Spinal cord (tissue), 9 donors: ENCODE measurements at regions not wholly inside any gene's neighbourhood (a gene's known extent, or its start where the extent isn't known, plus 50 kb on each side); places are given as distances from the start of the nearest gene placed in this dataset.

Source experiments
- DNase-seq, 6 donors: peaks; one replicate each; pipeline versions ENCODE4 v3.0.0 to v3.0.0-alpha.2; 2013 to 2015; ENCODE audit warnings: low spot score in 6 of 6, low read depth in 4 of 6
- H3K27ac ChIP-seq: one replicate; pipeline ENCODE4 v1.5.1; 2013; ENCODE audit warnings: low read depth, low read length, control low read depth
- H3K27me3 ChIP-seq: one replicate; pipeline ENCODE4 v1.6.1; 2013; ENCODE audit warnings: low read length; ENCODE audit not compliant: control insufficient read depth, insufficient read depth
- H3K36me3 ChIP-seq: one replicate; pipeline ENCODE4 v1.6.1; 2013; ENCODE audit warnings: low read length; ENCODE audit not compliant: control insufficient read depth, insufficient read depth
- H3K4me1 ChIP-seq: one replicate; pipeline ENCODE4 v1.6.1; 2013; ENCODE audit warnings: low read length; ENCODE audit not compliant: control insufficient read depth, insufficient read depth
- H3K4me3 ChIP-seq: one replicate; pipeline ENCODE4 v1.5.1; 2013; ENCODE audit warnings: low read depth, low read length, control low read depth
- H3K9me3 ChIP-seq: one replicate; pipeline ENCODE4 v1.6.1; 2013; ENCODE audit warnings: low read length; ENCODE audit not compliant: control insufficient read depth, insufficient read depth
- WGBS: methylation state at CpG from one replicate; pipeline ENCODE4 v1.1.5; 2013; ENCODE audit warnings: missing lambda C conversion rate; ENCODE audit not compliant: insufficient coverage; 5-methylcytosine and 5-hydroxymethylcytosine counted together
- donor health status: healthy.

DNA sequence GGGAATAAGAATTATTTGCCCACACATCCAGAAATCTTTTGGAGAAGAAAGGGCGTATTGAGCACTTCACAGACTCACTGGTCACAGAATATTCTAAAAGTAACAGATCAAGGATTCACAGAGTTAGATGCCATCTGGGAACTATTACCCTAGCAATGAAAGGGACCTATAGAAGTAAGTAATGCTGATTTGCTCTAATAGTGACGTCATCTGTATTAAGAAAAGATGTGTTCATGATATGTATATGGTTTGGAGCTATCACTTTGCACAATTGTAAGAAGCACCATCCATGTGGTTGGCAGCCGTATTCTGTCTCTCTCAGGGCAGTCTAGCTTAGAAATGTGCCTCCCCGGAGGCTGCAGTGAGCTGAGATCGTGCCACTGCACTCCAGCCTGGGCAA lies 52.8 kb upstream of the SV2C start:
- Histone ChIP-seq H3K4me3 (no peak overlapping the region), H3K36me3 (no peaks in the 10 kb centered on the region), H3K9me3 (no peaks in the 10 kb centered on the region), H3K4me1 (peaks cover 7% of the 10 kb centered on the region), H3K27me3 (no peaks in the 10 kb centered on the region), H3K27ac (no peak overlapping the region)
- peak in 2 of 6 donors; percentile 41 to 48 for DNase-seq
- WGBS, result 50% methylated on average over 4 of the region's 5 CpGs

DNA sequence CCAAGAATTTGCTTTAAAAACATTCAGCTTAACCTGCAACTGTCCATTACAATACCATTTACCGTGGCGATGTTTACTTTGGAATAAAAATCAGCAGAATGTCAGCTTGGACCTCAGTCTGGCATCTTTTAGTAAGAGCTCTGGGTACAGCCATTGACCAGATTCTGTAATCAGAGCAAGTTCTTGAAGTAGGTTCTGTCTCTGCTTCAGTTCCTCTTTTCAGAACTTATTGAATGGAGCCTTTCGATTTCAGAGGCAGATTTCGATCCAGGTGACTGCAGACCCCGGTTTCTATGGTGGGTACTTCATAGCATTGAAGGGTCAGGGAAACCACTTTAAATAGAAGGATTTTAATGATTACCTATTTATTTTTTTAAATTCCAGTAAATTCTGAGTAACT lies 53.4 kb upstream of the SV2C start:
- WGBS, result no CpG with 5 or more reads among the region's 5 CpGs
- no peak for DNase-seq
- no peaks in the 10 kb centered on the region for H3K9me3 ChIP-seq

DNA sequence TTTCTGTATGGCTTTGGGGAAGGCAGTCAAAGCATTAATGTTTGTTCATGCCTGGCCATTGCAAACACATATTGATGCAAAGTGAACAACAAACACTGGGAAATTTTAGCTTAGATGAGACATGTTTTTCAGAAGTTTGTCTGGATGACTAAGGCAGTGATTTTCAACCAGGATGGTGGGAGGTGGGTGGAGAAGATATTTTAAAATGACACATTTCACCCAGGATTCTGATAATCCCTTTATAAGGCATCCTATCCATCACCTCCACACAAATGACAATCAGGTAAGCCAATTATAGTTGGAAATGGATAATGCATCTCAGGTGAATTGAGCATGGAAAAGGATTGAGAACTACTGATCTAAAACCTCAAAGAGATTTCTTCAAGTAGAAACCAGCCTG lies 57.4 kb upstream of the SV2C start:
- Histone ChIP-seq H3K9me3 (no peaks in the 10 kb centered on the region), H3K4me1 (peaks cover 8% of the 10 kb centered on the region), H3K36me3 (no peaks in the 10 kb centered on the region), H3K27ac (no peak overlapping the region), H3K4me3 (no peak overlapping the region), H3K27me3 (no peaks in the 10 kb centered on the region)
- no peak for DNase-seq

More for the DNA sequence above, 53.4 kb upstream of the SV2C start:
- no peaks in the 10 kb centered on the region for H3K27me3 ChIP-seq
- no peak overlapping the region for H3K27ac ChIP-seq
- peaks cover 12% of the 10 kb centered on the region for H3K4me1 ChIP-seq
- no peak overlapping the region for H3K4me3 ChIP-seq
- no peaks in the 10 kb centered on the region for H3K36me3 ChIP-seq

DNA sequence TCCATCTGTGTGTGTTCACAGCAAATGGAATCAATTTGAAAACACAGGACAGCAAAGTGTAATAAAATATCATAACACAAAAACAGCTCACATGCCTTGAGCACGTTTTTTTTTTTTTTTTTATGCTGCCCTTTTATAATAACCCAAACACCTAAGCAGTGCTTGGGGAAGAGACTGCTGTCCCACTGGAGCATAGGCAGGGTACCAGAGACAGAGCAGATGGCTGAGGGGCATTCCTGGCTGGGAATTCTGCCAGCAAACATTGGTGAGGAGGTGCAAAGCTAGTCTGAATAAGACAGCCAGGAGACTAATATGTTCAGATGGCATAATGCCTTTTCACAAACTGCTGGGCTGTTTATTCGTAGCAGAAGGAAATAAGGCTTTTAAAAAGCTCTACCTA lies 58.1 kb upstream of the SV2C start:
- H3K9me3 ChIP-seq, result no peaks in the 10 kb centered on the region
- WGBS, result no CpG with 5 or more reads among the region's 2 CpGs
- peak in 3 of 6 donors; percentile 58 to 94 (median 93) for DNase-seq
- H3K4me1 ChIP-seq, result peaks cover 5% of the 10 kb centered on the region
- H3K27me3 ChIP-seq, result no peaks in the 10 kb centered on the region
- no peak overlapping the region for H3K4me3 ChIP-seq
- no peaks in the 10 kb centered on the region for H3K36me3 ChIP-seq
- H3K27ac ChIP-seq, result no peak overlapping the region

DNA sequence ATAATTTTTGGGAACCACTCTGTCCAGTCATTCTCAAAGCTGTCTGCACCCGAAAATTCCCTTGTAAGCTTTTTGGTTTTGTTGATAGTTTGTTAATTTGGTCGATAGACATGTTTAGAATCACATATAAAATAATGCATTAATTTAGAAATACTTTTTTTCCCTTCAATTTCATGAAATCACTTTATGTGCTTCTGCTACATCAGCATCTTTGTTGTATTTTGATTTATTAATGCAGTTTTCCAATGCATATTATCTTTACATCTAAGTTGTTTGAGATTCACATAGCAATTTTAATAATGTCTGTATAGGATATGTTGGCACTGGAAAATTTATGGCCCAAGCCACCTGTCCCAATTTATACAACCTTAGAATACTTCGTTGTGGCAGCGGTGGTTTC lies 60.6 kb upstream of the SV2C start:
- H3K27me3 ChIP-seq, result no peaks in the 10 kb centered on the region
- H3K4me1 ChIP-seq, result peaks cover 5% of the 10 kb centered on the region
- DNase-seq, result no peak
- no peaks in the 10 kb centered on the region for H3K36me3 ChIP-seq
- no peaks in the 10 kb centered on the region for H3K9me3 ChIP-seq
- WGBS, result no CpG with 5 or more reads among the region's 4 CpGs
- H3K4me3 ChIP-seq, result no peak overlapping the region
- H3K27ac ChIP-seq, result no peak overlapping the region

DNA sequence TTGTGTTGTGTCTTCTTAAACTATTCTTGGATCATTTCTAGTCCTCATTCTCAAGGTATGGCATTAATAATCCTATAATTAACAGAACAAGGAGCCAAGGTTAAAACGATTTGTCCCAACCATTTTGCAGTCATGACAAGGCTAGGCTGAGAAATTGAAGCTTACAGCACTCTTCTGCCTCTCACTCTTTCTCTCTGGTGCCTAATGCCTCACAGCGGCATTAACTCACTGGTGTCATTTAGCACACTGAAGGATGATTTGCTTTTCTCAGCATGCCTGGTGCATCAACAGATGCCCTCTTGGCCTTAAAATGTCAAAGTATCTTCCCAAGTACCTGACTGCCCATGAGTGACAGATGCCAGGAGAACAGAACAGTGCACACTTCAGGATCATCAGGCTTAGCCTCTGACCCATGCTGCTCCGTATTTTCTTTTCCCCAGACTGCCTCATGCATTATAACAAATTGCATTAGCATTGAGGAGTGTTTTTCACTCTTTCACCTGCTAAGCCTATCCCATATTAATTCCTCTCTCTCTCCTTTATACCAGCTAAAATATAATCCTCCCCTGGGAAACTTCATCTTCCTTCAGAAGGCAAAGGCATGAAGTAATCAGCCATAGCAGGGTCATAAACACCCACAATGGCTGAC lies 61.1 kb upstream of the SV2C start:
- no peak overlapping the region for H3K4me3 ChIP-seq
- H3K9me3 ChIP-seq, result no peaks in the 10 kb centered on the region
- peak in 1 of 6 donors; percentile 43 for DNase-seq
- H3K4me1 ChIP-seq, result peaks cover 5% of the 10 kb centered on the region
- H3K27me3 ChIP-seq, result no peaks in the 10 kb centered on the region
- H3K36me3 ChIP-seq, result no peaks in the 10 kb centered on the region
- H3K27ac ChIP-seq, result no peak overlapping the region
- 77% methylated on average over 3 of the region's 3 CpGs for WGBS

DNA sequence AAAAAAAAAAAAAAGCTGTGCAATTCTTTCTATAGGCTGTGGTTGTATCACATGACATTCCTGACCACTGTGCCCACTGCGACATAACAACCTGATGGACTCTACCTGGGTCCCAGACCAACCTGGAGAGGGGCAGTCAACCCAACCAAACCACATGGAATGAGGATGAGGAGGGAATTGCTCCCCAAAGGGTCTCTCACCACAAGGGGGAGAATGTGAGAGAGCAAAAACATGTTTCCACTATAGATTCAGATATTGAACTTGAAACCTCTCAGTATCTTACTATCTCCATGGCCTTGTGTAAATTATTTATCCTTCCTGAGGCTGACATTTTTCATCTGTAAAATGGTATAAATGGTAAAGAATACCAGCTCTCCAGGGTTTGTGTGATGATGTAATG lies 66.9 kb upstream of the SV2C start:
- no peaks in the 10 kb centered on the region for H3K36me3 ChIP-seq
- no peak overlapping the region for H3K27ac ChIP-seq
- WGBS, result no CpG with 5 or more reads among the region's 1 CpG
- DNase-seq, result no peak
- H3K9me3 ChIP-seq, result no peaks in the 10 kb centered on the region
- no peaks in the 10 kb centered on the region for H3K4me1 ChIP-seq
- no peak overlapping the region for H3K4me3 ChIP-seq
- no peaks in the 10 kb centered on the region for H3K27me3 ChIP-seq

DNA sequence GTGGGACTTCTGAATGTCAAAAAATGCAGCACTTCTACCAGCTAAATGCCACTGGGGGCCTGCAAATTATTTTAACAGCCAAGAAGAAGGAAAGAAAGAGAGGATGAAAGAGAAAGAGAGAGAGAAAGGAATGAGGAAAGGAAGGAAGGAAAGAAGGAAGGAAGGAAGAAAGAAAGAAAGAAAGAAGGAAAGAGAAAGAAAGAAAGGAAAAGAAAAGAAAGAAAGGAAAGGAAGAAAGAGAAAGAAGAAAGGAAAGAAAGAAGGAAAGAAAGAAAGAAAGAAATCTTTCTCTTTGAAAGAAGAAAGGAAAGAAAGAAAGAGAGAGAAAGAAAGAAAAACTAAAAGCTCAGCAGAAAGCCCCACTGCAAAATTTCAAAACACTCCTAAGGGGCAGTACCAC lies 69.2 kb upstream of the SV2C start:
- Histone ChIP-seq H3K36me3 (no peaks in the 10 kb centered on the region), H3K27ac (no peak overlapping the region)

DNA sequence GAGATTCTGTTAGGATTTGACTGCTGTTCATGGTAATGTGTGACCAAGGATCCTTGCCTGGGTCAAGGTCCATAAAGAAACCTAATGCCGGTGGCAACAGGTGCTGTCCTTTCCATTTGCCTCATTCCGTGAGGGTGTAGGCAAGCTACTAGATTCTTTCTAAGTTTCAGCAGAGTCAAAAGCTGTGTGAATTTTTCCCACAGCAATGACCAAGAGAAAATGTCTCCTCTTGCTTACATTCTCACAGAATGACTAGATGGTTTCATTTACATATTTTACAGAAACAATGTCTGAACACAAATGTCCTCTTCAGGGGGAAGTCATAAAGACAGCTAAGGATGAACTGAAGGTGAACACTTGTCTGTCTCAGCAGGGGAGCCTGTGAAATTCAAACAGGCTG lies 75.3 kb upstream of the SV2C start:
- no peak overlapping the region for H3K27ac ChIP-seq
- no peak overlapping the region for H3K4me3 ChIP-seq
- H3K27me3 ChIP-seq, result no peaks in the 10 kb centered on the region
- no peaks in the 10 kb centered on the region for H3K36me3 ChIP-seq
- no peaks in the 10 kb centered on the region for H3K4me1 ChIP-seq
- no peak for DNase-seq
- no peaks in the 10 kb centered on the region for H3K9me3 ChIP-seq
- WGBS, result 92% methylated on average over 2 of the region's 2 CpGs

More for the DNA sequence above, 69.2 kb upstream of the SV2C start:
- Histone ChIP-seq H3K4me3 (no peak overlapping the region), H3K9me3 (no peaks in the 10 kb centered on the region), H3K4me1 (no peaks in the 10 kb centered on the region), H3K27me3 (no peaks in the 10 kb centered on the region)
- DNase-seq, result no peak

DNA sequence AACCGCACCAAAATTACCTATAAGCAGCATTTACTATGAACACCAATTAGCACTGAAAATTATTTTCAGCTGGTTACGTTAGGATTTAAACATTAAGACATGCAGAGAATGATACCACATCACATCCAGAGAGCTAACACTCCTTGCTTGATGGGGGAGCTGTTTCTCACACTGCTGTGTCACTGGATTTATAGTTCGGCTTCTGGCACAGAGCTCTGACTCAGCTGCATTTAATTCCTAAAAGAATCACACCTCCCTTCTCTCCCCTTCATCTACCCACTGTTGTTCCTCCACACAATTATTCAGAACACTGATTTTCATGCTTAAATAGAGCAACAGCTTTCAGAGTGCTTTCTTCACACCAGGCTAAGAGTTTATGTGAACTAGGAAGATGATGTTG lies 82.6 kb upstream of the SV2C start:
- Histone ChIP-seq H3K4me1 (no peaks in the 10 kb centered on the region), H3K27ac (no peak overlapping the region), H3K9me3 (no peaks in the 10 kb centered on the region), H3K36me3 (no peaks in the 10 kb centered on the region), H3K27me3 (no peaks in the 10 kb centered on the region), H3K4me3 (no peak overlapping the region)
- DNase-seq, result peak in 2 of 6 donors; percentile 13 to 77
- 63% methylated on average over 2 of the region's 3 CpGs for WGBS
